ENCODE measurements at regions not wholly inside any gene's neighbourhood (a gene's known extent, or its start where the extent isn't known, plus 50 kb on each side); places are given as distances from the start of the nearest gene placed in this dataset.

DNA sequence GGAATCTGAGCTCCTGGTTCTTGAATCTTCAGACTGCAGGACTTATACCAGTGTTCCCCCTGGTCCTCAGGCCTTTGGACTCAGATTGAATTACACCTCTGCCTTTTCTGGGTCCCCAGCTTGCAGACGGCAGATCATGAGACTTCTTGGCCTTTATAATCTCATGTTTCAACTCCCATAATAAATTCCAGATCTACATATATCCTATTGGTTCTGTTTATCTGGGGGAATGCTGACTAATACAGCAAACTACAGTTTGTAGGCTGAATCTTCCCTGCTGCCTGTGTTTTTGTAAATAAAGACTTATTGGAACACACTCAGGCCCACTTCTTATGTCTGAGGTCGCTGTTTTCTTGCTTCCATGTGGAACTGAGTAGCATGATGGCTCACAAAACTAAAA lies 184.7 kb downstream of the HDGFL1 start:
- TF ChIP-seq, protein P1, sequence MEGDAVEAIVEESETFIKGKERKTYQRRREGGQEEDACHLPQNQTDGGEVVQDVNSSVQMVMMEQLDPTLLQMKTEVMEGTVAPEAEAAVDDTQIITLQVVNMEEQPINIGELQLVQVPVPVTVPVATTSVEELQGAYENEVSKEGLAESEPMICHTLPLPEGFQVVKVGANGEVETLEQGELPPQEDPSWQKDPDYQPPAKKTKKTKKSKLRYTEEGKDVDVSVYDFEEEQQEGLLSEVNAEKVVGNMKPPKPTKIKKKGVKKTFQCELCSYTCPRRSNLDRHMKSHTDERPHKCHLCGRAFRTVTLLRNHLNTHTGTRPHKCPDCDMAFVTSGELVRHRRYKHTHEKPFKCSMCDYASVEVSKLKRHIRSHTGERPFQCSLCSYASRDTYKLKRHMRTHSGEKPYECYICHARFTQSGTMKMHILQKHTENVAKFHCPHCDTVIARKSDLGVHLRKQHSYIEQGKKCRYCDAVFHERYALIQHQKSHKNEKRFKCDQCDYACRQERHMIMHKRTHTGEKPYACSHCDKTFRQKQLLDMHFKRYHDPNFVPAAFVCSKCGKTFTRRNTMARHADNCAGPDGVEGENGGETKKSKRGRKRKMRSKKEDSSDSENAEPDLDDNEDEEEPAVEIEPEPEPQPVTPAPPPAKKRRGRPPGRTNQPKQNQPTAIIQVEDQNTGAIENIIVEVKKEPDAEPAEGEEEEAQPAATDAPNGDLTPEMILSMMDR (IDR thresholded peaks at IDR 0.05; ENCODE audit: low read depth, low read length, poor library complexity, severe bottlenecking) = no peak
- no peak for TF ChIP-seq EZH2phosphoT487 (IDR thresholded peaks at IDR 0.05; ENCODE audit: borderline replicate concordance, low read length)

Data from DOHH2 (cell line).